Ramos (cell line): ENCODE measurements at regions not wholly inside any gene's neighbourhood (a gene's known extent, or its start where the extent isn't known, plus 50 kb on each side); places are given as distances from the start of the nearest gene placed in this dataset.

Experiments used
- in situ Hi-C: fragments of 300-500 bp; cut with MboI; formaldehyde crosslinking; loops from one replicate; pipeline ENCODE4 v1.14.3; 2022; ENCODE audit warnings: low sequenced_read_pairs; ENCODE audit not compliant: unreplicated experiment

GRCh38 chr13:78247362-78247761, 328.7 kb upstream of the EDNRB start:
- in situ Hi-C loops: loop anchor here (10.0 kb wide), 1 partner anchor 717 kb away; no protein-coding TSS in a partner anchor

GRCh38 chr13:78241278-78241919, 322.8 kb upstream of the EDNRB start:
- in situ Hi-C loops: loop anchor here (10.0 kb wide), 1 partner anchor 723 kb away; no protein-coding TSS in a partner anchor

GRCh38 chr13:78239714-78240113, 321.1 kb upstream of the EDNRB start:
- in situ Hi-C loops: loop anchor here (10.0 kb wide), 1 partner anchor 725 kb away; no protein-coding TSS in a partner anchor

- in situ Hi-C loops: no loop called here
Observed at GRCh38 chr13:78238911-78239310, 320.3 kb upstream of the EDNRB start.

- in situ Hi-C loops: no loop called here
Observed at GRCh38 chr13:78228940-78229339, 310.3 kb upstream of the EDNRB start.

- in situ Hi-C loops: no loop called here
Observed at GRCh38 chr13:78228211-78228610, 309.6 kb upstream of the EDNRB start.

GRCh38 chr13:78227709-78228108, 309.1 kb upstream of the EDNRB start:
- in situ Hi-C loops: no loop called here

GRCh38 chr13:78215458-78216108, 297.0 kb upstream of the EDNRB start:
- in situ Hi-C loops: no loop called here

GRCh38 chr13:78201411-78201810, 282.8 kb upstream of the EDNRB start:
- in situ Hi-C loops: no loop called here

GRCh38 chr13:78198821-78199220, 280.2 kb upstream of the EDNRB start:
- in situ Hi-C loops: no loop called here

GRCh38 chr13:78198419-78198818, 279.8 kb upstream of the EDNRB start:
- in situ Hi-C loops: no loop called here

GRCh38 chr13:78197231-78197630, 278.6 kb upstream of the EDNRB start:
- in situ Hi-C loops: no loop called here

- in situ Hi-C loops: no loop called here
Observed at GRCh38 chr13:78194904-78195639, 276.4 kb upstream of the EDNRB start.

GRCh38 chr13:78193846-78194245, 275.2 kb upstream of the EDNRB start:
- in situ Hi-C loops: no loop called here

GRCh38 chr13:78192716-78193115, 274.1 kb upstream of the EDNRB start:
- in situ Hi-C loops: no loop called here

- in situ Hi-C loops: no loop called here
Observed at GRCh38 chr13:78190296-78190695, 271.7 kb upstream of the EDNRB start.

GRCh38 chr13:78187781-78188180, 269.1 kb upstream of the EDNRB start:
- in situ Hi-C loops: no loop called here

- in situ Hi-C loops: no loop called here
Observed at GRCh38 chr13:78185700-78186099, 267.1 kb upstream of the EDNRB start.

- in situ Hi-C loops: no loop called here
Observed at GRCh38 chr13:78183732-78184131, 265.1 kb upstream of the EDNRB start.

- in situ Hi-C loops: no loop called here
Observed at GRCh38 chr13:78182813-78183212, 264.2 kb upstream of the EDNRB start.

- in situ Hi-C loops: no loop called here
Observed at GRCh38 chr13:78177306-78177705, 258.7 kb upstream of the EDNRB start.
